ENCODE measurements at regions not wholly inside any gene's neighbourhood (a gene's known extent, or its start where the extent isn't known, plus 50 kb on each side); places are given as distances from the start of the nearest gene placed in this dataset.

- Histone ChIP-seq H2AFZ (ENCODE audit: low read depth, low read length) (no peak overlapping the region), H3K27me3 (ENCODE audit: control insufficient read depth in 2 of 2, insufficient read depth in 2 of 2, low read length in 2 of 2) (no peaks in the 10 kb centered on the region), H3K4me3 (no peak overlapping the region), H3K36me3 (ENCODE audit: control insufficient read depth, insufficient read depth, low read length) (no peaks in the 10 kb centered on the region), H3K9me1 (ENCODE audit: control insufficient read depth, insufficient read depth, low read length) (no peaks in the 10 kb centered on the region), H3K79me2 (ENCODE audit: control insufficient read depth, insufficient read depth, low read length) (no peaks in the 10 kb centered on the region), H3K27ac (ENCODE audit: extremely low read depth, low read depth, low read length) (no peak overlapping the region), H4K20me1 (replicated peaks; ENCODE audit: control insufficient read depth, insufficient read depth, low read length) (no peaks in the 10 kb centered on the region), H3K4me1 (replicated peaks in 1 of 2; ENCODE audit: control insufficient read depth in 2 of 2, insufficient read depth in 2 of 2, low read length in 2 of 2) (no peaks in the 10 kb centered on the region), H3K9ac (ENCODE audit: insufficient read depth in 1 of 2, low read depth in 2 of 2, low read length in 2 of 2) (no peak overlapping the region), H3K4me2 (ENCODE audit: insufficient read depth, low read length) (no peak overlapping the region), H3K9me3 (replicated peaks; ENCODE audit: control insufficient read depth, insufficient read depth, low read depth, low read length) (peaks cover 6% of the 10 kb centered on the region)
- no TSS peak for BruUV-seq (replicated peaks)
- DNase-seq (ENCODE audit: extremely low read depth in 1 of 4, low spot score in 3 of 4) (no peak), ATAC-seq (no peak), FAIRE-seq (no peak)
- ChIA-PET POLR2A (no interaction called here), CTCF (ENCODE audit: low intra/inter-chr PET ratio) (no interaction called here)
- in situ Hi-C loops (cut with MboI), result no loop called here
- WGBS (ENCODE audit: insufficient coverage, low coverage, missing lambda C conversion rate), result 16% methylated on average over 1 of the region's 1 CpG
- intact Hi-C loops (cut with micrococcal nuclease), result no loop called here
- TF ChIP-seq KLF10 (CRISPR knock-in tag; IDR thresholded peaks at IDR 0.05) (no peak), GMEB1 (CRISPR knock-in tag; IDR thresholded peaks at IDR 0.05) (no peak), POLR2H (tag; IDR thresholded peaks at IDR 0.05; ENCODE audit: low read depth) (no peak), ZNF699 (CRISPR knock-in tag; IDR thresholded peaks at IDR 0.05; ENCODE audit: insufficient replicate concordance) (no peak), ZMIZ1 (IDR thresholded peaks at IDR 0.05; ENCODE audit: low read depth in 2 of 2, low read length in 2 of 2) (no peak), NCOR1 (IDR thresholded peaks at IDR 0.05) (no peak), TARDBP (IDR thresholded peaks at IDR 0.05) (no peak), SAFB2 (IDR thresholded peaks at IDR 0.05; ENCODE audit: borderline replicate concordance, low read depth, low read length, severe bottlenecking) (no peak), ZNF444 (CRISPR knock-in tag; IDR thresholded peaks at IDR 0.05) (no peak), HBP1 (CRISPR knock-in tag; IDR thresholded peaks at IDR 0.05) (no peak), ZNF224 (CRISPR knock-in tag; IDR thresholded peaks at IDR 0.05) (no peak), ADNP (tag; IDR thresholded peaks at IDR 0.05) (no peak)
These were observed 692.4 kb downstream of the KCNT2 start for GRCh38 chr1:195915826-195916225.

Data from K562 (cell line).